KMS-11 (cell line): ENCODE measurements at regions not wholly inside any gene's neighbourhood (a gene's known extent, or its start where the extent isn't known, plus 50 kb on each side); places are given as distances from the start of the nearest gene placed in this dataset.

ENCODE experiments used
- H2AFZ ChIP-seq: fragments of 200-600 bp; sonication (generic); 2 replicates; pipeline ENCODE4 v1.6.1; 2016; ENCODE audit warnings: antibody characterized with exemption, mixed run types, low read depth
- H3K27ac ChIP-seq: fragments of 200-600 bp; sonication (generic); 2 replicates; pipeline ENCODE4 v1.6.1; 2016; ENCODE audit warnings: mild to moderate bottlenecking, mixed run types
- H3K27me3 ChIP-seq: fragments of 200-600 bp; sonication (generic); 2 replicates; pipeline ENCODE4 v1.6.1; 2017; ENCODE audit warnings: mild to moderate bottlenecking, low read depth, mixed run types, moderate library complexity; ENCODE audit not compliant: insufficient read depth
- H3K36me3 ChIP-seq: fragments of 200-600 bp; sonication (generic); 2 replicates; pipeline ENCODE4 v1.6.1; 2017; ENCODE audit warnings: mild to moderate bottlenecking, mixed run types; ENCODE audit not compliant: insufficient read depth
- H3K4me1 ChIP-seq: fragments of 200-600 bp; sonication (generic); 2 replicates; pipeline ENCODE4 v1.6.1; 2016; ENCODE audit warnings: mild to moderate bottlenecking, low read depth, mixed run types; ENCODE audit not compliant: poor library complexity, severe bottlenecking
- H3K4me2 ChIP-seq: fragments of 200-600 bp; sonication (generic); 2 replicates; pipeline ENCODE4 v1.7.0; 2016; ENCODE audit warnings: mild to moderate bottlenecking, mixed run types
- H3K4me3 ChIP-seq: fragments of 200-600 bp; sonication (generic); IDR thresholded peaks from 2 replicates; pipeline ENCODE4 v1.6.1; 2017; ENCODE audit warnings: low read depth, low read length, mixed read lengths; ENCODE audit not compliant: insufficient read depth
- H3K79me2 ChIP-seq: fragments of 200-600 bp; sonication (generic); 2 replicates; pipeline ENCODE4 v1.6.1; 2016; ENCODE audit warnings: low read depth, mixed run types; ENCODE audit not compliant: insufficient read depth
- H3K9ac ChIP-seq: fragments of 200-600 bp; sonication (generic); 2 replicates; pipeline ENCODE4 v1.6.1; 2016; ENCODE audit warnings: mild to moderate bottlenecking, mixed run types
- H4K20me1 ChIP-seq: fragments of 200-600 bp; sonication (generic); 2 replicates; pipeline ENCODE4 v1.6.1; 2016; ENCODE audit warnings: mild to moderate bottlenecking, mixed run types; ENCODE audit not compliant: insufficient read depth
- TF ChIP-seq, protein P1 (sequence below): fragments of 200-600 bp; sonication (generic); conservative IDR thresholded peaks from 2 replicates; pipeline ENCODE4 v1.6.1; 2017; ENCODE audit warnings: low read depth, mild to moderate bottlenecking, antibody characterized with exemption, low read length, moderate library complexity, mixed read lengths

DNA sequence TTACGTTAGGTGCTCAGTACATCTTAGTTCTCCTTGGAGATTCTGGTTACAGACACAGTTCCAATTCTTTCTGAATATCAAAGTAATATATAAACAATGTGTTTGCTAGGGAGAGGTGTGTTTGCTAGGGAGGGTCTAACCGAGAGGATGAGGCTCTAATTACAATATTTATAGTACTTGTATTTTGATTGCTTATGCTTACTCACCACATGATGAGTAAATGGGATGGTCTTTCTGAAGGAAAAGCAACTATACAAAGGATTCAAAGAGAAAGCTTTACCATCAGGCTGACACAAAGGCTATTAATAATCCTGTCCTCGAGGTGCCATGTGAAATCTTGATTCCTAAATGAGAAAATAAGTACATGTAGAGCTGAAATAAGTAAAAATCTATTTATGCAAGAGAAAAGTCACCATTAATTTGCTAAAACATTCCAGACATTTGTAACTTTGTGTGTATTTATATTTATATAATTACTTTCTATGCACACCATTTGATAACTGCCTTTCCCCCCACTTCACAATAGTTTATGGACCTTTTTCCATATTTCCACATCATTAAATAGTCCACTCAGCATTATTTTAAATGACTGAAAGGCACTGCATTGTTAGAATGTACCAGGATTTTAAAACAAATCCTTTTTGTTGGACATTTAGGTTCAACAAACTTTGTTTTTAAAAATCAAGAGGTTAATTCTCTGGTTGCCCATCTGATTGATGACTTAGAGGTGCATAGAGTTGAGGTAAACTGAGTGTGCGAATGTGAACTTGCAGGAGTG, 94.5 kb upstream of the FN1 start:
- Histone ChIP-seq H3K27me3 (no peaks in the 10 kb centered on the region), H3K4me1 (no peaks in the 10 kb centered on the region), H2AFZ (no peak overlapping the region), H3K4me3 (no peak overlapping the region), H3K36me3 (no peaks in the 10 kb centered on the region), H3K4me2 (no peak overlapping the region), H3K79me2 (no peaks in the 10 kb centered on the region), H3K27ac (no peak overlapping the region), H3K9ac (no peak overlapping the region), H4K20me1 (no peaks in the 10 kb centered on the region)
- TF ChIP-seq, protein P1, sequence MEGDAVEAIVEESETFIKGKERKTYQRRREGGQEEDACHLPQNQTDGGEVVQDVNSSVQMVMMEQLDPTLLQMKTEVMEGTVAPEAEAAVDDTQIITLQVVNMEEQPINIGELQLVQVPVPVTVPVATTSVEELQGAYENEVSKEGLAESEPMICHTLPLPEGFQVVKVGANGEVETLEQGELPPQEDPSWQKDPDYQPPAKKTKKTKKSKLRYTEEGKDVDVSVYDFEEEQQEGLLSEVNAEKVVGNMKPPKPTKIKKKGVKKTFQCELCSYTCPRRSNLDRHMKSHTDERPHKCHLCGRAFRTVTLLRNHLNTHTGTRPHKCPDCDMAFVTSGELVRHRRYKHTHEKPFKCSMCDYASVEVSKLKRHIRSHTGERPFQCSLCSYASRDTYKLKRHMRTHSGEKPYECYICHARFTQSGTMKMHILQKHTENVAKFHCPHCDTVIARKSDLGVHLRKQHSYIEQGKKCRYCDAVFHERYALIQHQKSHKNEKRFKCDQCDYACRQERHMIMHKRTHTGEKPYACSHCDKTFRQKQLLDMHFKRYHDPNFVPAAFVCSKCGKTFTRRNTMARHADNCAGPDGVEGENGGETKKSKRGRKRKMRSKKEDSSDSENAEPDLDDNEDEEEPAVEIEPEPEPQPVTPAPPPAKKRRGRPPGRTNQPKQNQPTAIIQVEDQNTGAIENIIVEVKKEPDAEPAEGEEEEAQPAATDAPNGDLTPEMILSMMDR: no peak

DNA sequence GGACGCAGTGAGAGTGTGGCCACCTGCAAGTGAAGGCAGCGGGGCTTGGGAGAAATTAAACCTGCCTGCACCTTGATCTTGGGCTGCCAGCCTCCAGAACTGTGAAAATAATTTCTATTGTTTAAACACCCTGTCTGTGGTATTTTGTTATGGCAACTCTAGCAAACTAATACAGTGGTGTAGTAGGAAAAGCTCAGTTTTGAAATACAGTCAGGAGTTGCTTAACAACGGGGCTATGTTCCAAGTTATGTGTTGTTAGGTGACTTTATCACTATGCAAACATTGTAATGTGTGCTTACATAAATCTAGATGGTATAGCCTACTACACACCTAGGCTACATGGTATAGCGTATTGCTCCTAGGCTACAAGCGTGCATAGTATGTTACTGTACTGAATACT, 93.4 kb upstream of the FN1 start:
- no peak overlapping the region for H3K4me3 ChIP-seq
- no peak overlapping the region for H3K9ac ChIP-seq
- H3K4me1 ChIP-seq: no peaks in the 10 kb centered on the region

DNA sequence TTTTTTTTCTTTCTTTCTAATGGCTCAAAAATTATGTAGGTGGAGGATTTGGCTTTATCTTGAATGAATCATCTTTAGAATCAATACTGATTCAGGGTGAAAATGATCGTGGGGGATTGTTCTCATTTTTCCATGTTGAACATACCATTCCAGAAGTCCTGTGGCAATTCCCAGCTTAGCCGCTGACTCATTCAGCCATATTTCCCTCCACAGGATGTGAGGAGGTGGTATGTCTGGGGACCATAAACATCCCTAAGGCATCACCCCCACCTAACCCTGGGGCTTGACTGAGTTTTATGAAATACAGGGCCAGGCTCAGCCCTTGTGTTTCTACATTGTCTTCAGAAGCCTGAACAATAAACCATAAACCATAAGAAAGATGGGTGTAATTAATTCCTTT, 92.7 kb upstream of the FN1 start:
- H3K9ac ChIP-seq: no peak overlapping the region
- no peak overlapping the region for H3K4me2 ChIP-seq
- H3K27me3 ChIP-seq: no peaks in the 10 kb centered on the region
- H3K36me3 ChIP-seq: no peaks in the 10 kb centered on the region
- no peak overlapping the region for H3K4me3 ChIP-seq
- no peaks in the 10 kb centered on the region for H3K79me2 ChIP-seq
- H4K20me1 ChIP-seq: no peaks in the 10 kb centered on the region
- H3K4me1 ChIP-seq: no peaks in the 10 kb centered on the region
- TF ChIP-seq, protein P1: no peak
- H3K27ac ChIP-seq: no peak overlapping the region
- H2AFZ ChIP-seq: no peak overlapping the region

More for the DNA sequence above, 93.4 kb upstream of the FN1 start:
- TF ChIP-seq, protein P1: no peak
- H3K79me2 ChIP-seq: no peaks in the 10 kb centered on the region
- no peak overlapping the region for H3K4me2 ChIP-seq
- no peak overlapping the region for H3K27ac ChIP-seq
- no peak overlapping the region for H2AFZ ChIP-seq
- no peaks in the 10 kb centered on the region for H4K20me1 ChIP-seq
- H3K27me3 ChIP-seq: no peaks in the 10 kb centered on the region
- no peaks in the 10 kb centered on the region for H3K36me3 ChIP-seq

DNA sequence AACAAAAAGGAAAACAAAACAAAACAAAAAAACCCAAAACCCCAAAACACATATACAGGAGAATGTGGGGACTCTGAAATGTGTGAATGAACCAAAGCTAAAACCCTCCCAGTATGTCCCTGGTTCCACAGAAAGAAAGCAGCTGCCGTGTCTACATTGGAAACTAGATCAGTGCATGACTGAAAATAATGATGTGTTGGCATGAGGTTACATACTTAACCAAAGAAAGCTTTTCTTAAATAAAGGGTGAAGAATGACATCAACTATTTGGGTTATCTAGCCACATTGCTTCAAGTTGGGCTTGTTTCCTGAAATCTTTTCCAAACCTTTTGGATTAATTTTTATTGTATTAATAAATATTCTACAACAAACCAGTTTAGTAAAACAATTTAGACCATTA, 91.9 kb upstream of the FN1 start:
- no peak overlapping the region for H2AFZ ChIP-seq
- H3K4me1 ChIP-seq: no peaks in the 10 kb centered on the region
- H3K27ac ChIP-seq: no peak overlapping the region
- TF ChIP-seq, protein P1: no peak
- no peaks in the 10 kb centered on the region for H3K79me2 ChIP-seq
- H4K20me1 ChIP-seq: no peaks in the 10 kb centered on the region
- H3K36me3 ChIP-seq: no peaks in the 10 kb centered on the region
- no peaks in the 10 kb centered on the region for H3K27me3 ChIP-seq
- H3K4me3 ChIP-seq: no peak overlapping the region
- H3K4me2 ChIP-seq: no peak overlapping the region
- H3K9ac ChIP-seq: no peak overlapping the region
